ENCODE measurements at regions not wholly inside any gene's neighbourhood (a gene's known extent, or its start where the extent isn't known, plus 50 kb on each side); places are given as distances from the start of the nearest gene placed in this dataset.
"Not testable (repeated sequence)": the region's sequence is repeated elsewhere in the genome, so short reads cannot be mapped to it uniquely, and the experiment has no call there.

DNA sequence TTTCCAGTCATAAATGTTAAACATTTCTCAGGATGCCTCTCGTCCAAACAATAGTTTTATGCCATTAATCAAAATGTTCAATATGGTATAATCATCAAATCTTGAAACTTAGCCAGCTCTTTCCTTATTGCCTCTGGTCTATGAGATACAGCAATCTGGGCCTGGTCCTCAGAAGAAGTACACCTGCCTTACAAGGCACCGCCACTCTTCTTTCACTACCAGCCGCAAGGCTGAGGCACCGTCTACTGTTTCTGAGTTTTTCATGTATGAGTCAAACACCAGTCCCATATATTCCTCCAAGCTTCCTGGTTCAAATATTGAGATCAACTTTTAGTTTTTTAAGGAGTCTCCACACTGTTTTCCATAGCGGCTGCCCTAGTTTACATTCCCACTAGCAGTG is 600.6 kb upstream of the FAT3 start:
- DNase-seq: no peak

DNA sequence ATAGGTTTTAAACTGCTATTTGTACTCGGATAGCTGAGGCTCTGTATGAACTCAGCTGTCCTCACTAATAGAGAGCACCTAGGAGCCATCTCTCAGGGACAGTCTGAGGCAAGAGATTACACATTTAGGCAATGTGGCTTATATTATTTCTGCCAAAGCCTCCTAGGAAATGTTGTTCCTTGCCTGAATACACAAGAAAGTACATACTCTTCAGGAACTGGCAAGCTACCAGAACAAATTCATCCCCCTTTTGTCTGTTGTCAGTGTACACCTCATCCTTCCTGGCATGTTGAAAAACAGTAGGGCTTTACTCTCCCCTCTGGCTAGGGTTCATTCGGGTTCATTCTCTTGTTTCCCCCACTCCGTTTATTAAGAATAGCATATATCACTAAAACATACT is 615.9 kb upstream of the FAT3 start:
- no peak for DNase-seq

DNA sequence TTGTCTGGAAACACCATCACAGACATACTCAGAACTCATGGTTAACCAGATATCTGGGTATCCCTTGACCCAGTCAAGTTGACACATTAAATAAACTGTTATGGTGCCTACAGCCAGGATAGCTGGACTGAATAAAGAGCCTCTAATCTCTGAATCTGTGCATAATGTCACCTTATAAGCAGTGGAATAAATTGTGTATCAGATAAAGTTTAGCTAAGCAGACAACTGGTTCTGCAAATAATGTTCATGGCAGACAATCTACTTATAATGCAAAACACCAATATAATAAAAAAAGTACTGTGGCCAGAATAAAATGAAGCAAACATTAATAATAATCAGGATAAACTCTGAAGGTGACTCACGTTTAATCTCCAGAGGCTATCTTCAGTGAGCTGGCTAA is 628.5 kb upstream of the FAT3 start:
- no peak for DNase-seq

DNA sequence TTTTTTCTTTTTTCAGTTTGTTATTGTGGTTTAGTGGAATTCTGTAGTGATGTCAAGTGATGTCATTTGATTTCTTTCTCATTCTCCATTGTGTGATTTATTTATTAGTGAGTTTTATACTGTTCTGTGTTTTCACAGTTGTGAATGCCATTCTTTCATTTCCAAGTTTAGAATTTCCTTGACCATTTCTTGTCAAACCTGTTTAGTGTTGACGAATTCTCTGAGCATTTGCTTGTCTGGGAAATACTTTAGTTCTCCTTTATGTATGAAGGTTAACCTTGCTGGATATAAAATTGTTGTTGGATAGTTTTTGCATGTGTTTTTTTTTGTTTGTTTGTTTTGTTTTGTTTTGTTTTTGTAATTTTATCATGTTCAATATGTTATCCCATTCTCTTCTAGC is 633.6 kb upstream of the FAT3 start:
- DNase-seq: no peak

DNA sequence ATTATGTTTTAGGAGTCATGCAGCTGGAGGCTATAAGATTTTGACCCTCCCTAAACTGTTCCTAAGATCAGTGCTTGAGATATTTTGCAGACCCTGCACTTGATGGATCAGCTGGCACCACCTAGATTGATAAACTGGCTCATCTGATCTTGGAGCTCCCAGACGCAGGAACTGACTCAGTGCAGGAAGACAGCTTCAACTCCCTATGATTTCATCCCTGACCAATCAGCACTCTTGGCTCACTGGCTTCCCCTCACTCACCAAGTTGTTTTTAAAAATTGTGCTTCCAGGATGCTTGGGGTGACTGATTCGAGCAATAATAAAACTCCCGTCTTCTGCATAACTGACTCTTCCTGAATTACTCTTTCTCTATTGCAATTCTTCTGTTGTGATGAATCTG is 637.5 kb upstream of the FAT3 start:
- DNase-seq: no peak

DNA sequence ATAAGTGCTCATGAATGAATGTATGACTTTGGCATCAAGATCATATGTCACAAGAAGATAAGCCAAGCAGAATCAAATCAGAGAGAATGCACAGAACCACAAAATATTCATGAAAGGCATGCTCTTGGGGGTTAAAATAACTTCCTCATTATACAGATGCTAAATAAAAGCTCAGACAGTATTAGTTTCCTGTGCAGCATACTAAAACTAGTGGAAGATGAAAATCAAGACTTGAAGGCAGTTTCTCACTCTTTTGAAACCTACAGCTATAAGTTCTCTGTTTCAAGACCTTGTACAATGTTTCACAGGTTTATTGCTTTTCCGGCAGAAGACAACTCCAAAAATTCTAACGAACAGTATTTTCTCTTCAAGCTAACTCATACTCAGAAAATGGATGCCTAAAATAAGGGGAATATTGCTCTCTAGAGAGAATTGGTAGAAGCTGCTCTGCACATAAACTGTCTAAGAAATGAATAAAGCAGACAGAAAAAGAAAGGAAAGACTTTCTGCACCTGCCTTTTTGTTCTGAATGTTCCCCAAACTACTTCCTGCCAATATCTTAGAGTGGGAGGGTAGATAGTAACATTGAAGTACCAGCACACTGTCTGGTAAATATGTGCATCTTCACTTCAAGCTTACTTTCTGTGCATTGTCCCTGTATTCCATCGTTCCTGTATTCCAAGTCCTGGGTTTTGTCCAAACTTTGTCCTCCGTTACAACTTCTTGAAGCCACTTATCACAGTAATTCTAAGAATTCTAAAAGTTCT is 639.4 kb upstream of the FAT3 start:
- no peak for DNase-seq

DNA sequence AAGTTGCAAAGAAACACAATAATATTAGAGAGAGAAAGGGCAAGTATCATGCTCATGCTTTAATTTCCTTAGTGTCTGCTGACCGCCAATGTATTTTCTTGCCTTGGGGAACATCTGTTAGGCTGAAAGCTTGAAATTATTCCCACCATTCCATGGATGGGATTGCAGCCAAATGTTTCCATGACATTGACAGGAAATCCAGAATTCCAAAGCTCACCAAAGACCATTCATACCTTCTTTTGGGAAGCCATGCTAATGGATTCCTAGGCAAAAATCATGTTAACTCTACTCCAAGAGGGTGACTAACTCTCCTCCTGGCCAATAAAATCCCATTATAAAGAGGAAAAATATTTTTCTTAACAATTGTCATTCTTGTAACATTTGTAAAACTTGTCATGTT is 661.4 kb upstream of the FAT3 start:
- no peak for DNase-seq

DNA sequence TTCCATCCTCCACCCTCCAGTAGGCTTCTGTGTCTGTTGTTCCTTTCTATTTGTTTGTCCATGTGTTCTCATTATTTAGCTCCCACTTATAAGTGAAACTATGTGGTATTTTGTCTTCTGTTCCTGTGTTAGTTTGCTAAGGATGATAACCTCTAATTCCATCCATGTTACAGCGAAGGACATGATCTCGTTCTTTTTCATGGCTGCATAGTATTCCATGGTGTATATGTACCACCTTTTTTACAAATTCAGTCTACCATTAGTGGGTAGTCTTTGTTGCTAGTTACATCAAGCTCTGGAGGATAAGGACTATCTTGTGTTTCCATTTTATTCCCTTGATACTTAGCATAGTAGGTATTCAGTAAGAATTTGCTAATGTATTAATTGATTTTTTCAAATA is 664.2 kb upstream of the FAT3 start:
- DNase-seq: no peak

DNA sequence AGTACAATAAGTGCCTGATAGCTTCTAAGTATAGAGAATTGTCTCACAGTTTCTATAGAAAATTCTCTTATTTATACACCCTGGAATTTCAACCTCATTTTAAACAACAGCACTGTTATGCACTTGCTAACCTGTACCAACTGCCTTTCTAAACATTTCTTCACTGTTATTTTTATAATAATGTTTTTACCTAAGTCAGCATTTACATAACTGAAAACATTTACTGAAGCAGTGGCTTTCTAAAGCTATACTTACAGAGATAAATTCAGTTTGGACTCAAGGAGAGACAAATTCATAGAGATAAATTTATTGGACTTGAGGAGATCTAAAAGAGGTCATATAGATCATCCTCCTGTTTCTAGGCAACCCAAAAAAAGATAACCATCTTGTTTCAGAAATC is 686.6 kb upstream of the FAT3 start:
- DNase-seq: no peak

DNA sequence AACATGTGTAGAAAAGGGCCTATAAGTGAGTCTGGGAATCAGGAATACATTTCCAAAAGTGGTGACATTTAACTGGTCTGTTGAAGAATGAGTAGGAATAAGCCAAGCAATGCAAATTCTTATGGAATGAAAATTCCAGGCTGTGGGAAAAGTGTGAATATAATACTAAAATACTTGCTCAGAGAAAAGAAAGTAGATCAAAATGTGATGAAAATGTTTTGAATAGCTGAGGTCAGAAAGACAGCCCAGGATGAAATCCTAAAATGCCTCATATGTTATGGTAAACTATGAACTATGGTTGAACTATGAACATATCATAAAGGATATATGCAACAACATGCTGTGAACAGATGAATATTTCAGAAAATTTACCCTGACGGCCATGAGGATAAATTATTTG is 688.3 kb upstream of the FAT3 start:
- no peak for DNase-seq

DNA sequence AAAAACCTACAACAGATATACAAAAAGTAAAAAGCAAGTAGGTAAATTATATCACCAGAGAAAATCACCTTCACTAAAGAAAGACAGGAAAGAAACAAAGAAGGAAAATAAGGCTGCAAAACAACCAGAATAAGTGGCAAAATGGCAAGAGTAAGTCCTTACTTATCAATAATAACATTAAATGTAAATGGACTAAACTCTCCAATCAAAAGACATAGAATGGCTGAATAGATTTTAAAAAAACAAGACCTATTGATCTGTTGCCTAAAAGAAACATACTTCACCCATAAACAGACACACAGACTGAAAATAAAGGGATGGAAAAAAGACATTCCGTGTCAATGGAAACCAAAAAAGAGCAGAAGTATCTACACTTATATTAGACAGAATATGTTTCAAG is 695.7 kb upstream of the FAT3 start:
- DNase-seq: no peak

DNA sequence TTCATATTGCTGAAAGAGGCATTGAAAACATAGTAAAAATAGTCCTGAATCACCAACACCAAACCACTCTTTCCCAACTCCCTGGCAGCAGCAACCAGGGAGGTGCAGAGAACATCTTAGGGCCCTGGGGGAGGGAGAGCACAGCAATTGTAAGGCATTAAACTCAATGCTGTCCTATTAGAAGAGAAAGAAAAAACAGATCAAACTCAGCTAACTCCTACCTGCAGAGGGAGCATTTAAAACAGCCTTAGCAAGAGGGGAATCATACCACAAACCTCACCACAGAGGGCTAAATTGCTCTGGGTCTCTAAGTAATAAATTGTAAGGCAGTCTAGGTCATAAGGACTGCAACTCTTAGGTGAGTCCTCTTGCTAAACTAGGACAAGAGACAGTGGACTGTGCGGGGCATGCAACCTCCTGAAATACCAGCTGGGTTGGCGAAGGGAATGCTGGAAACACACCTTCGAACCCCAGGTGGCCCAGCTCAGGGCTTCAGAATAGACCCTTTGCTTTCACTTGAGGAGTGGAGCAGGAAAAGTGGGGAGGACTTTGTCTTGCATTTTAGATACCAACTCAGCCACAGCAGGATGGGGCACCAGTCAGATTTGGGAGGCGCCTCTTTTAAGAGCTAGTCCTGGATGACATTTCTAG is 697.1 kb upstream of the FAT3 start:
- DNase-seq: no peak

DNA sequence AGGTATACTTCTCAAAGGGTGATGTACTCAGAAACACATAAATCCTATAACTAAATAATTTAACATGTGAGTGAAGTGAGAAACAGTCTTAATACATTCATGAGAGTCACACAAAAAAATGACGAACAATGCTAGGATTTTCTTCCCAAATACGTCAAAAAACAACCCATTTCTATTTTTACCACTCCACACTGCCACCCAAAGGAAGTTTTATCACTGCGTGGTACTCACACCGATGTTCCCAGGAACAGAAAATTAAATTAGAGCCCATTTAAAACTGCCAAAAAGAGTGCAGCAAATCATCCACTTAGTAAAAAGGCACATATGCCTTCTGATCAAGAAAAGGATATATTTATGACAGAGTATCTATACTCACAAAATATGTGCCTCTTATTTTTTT is 710.9 kb upstream of the FAT3 start:
- DNase-seq: no peak

DNA sequence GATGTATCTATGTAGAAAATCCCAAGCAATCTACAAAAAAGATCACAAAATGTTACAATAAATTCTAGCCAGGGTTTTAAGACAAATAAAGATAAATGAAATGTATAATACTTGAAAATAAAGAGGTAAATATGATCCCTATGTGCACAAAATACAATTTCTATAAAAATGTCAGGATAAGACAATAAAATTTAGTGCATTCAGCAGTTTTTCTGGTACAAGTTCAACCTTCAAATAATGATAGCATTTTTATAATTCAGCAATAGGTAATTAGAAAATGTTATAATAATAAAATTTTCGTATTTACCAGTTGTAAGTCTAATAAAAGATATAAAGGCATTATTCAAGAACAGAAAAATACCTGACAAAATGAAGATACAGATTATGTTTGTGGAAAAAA is 726.8 kb upstream of the FAT3 start:
- no peak for DNase-seq

DNA sequence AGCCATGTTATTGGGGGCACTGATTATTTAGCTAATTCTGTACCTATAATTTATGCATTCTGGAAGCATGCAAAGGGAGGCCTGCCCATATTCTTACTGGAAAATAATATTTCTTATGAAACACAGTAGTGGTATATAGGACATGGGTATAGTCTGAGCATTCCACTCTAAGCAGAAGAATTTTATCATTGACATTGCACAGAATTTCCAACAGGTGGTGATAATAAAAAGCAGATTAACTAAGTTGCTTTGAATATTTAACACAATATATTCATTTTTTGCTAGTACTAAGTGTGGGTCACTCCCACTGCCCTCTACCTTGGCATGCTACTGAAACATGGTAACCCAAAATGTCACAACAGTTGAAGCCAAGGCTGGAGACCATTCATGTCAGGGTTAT is 728.8 kb upstream of the FAT3 start:
- no peak for DNase-seq

DNA sequence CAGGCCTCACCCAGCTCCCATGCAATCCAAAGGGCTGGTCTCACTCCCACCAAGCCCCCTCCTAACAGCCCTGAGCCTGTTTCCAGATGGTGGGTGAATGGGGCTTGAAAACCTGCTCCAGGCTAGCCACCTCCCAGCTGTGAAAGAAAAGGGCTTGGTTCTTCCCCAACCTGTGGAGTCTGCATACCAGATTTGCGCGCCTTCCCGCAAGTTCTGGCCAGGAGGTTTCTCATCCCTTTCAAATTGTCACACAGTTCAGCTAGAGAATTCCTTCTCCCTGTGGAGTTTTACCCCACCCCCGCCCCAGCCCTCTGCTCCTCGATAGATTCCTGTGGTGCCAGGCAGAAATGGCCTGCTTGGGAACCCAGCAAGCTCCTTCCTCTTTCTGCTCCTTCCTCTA is 734.6 kb upstream of the FAT3 start:
- no peak for DNase-seq

DNA sequence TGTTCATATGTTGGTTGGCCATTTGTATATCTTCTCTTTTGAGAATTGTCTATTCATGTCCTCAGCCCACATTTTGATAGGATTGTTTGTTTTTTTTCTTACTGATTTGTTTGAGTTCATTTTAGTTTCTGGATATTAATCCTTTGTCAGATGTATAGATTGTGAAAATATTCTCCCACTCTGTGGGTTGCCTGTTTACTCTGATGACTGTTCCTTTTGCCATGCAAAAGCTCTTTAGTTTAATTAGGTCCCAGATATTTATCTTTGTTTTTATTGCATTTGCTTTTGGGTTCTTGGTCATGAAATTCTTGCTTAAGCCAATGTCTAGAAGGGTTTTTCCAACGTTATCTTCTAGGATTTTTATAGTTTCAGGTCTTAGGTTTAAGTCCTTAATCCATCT is 740.7 kb upstream of the FAT3 start:
- not testable (repeated sequence) for DNase-seq

DNA sequence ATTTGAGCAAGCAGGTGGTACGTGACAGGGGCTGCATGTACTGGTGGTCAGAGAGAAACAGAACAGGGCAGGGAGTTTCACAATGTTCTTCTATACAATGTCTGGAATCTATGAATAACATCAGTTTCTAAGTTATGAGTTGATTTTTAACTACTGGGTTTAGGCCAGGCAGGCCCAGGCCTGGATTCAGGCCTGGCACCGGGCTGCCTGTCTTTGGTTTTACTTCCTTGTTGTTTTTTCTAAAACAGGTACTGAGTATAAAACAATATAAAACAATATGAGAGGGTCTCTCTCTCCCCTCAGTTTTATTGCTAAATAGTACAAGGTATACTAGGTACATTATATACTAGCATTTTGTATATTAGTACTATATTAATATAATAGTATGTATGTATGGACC is 742.7 kb upstream of the FAT3 start:
- DNase-seq: not testable (repeated sequence)

DNA sequence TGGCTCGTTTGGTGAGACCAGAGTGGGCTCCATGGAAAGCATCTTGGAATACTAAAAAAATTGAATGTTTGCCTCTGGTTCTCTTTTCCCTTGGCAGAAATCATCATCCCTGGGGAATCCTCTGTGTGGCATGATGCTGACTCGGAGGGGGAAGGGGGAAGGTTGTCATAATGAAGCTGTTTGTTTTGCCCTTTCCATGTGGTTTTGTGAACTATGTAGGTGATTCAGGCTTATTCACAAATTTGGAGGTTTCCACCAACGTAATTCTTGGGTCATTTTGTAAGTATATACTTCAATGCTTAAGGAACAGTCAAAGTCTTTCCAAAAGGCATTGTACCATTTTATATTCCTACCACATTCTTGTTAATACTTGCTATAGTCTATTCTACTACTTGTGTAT is 754.0 kb upstream of the FAT3 start:
- DNase-seq: no peak

DNA sequence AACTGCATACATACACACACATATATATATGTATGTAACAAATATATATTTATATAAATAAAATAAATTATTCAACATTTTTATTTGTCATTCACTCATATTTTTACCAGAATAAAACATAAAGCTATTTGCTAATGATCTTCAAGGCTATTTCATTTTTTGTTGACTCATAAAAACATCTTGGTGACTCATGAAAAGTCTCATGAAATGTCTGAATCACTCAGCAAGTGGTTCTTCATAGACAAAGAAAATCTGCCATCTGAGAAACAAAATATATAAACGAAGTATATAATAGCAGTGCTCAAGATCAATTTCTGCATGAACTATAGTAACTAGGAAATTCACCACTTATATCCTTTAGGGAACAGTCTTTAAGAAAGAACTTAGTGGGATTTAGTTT is 764.8 kb upstream of the FAT3 start:
- no peak for DNase-seq

DNA sequence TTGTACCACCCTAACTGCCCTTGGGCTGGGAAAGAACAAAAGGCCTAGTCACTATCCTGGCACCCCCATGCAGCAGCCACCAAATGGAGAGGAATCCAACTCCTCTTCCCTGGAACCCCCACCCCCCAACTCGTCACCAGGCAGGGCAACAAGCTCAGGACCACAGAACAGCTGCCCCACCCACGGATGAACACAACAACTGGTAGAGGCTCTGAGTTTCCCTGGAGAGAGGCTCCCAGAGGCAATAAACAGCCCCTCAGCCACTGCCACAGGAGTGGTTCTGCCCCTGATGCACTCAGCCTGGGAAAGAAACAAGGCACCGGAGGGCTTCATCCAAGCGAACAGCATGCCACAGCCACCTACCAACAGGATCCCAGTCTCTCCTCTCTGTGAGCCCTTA is 778.4 kb upstream of the FAT3 start:
- DNase-seq: no peak

DNA sequence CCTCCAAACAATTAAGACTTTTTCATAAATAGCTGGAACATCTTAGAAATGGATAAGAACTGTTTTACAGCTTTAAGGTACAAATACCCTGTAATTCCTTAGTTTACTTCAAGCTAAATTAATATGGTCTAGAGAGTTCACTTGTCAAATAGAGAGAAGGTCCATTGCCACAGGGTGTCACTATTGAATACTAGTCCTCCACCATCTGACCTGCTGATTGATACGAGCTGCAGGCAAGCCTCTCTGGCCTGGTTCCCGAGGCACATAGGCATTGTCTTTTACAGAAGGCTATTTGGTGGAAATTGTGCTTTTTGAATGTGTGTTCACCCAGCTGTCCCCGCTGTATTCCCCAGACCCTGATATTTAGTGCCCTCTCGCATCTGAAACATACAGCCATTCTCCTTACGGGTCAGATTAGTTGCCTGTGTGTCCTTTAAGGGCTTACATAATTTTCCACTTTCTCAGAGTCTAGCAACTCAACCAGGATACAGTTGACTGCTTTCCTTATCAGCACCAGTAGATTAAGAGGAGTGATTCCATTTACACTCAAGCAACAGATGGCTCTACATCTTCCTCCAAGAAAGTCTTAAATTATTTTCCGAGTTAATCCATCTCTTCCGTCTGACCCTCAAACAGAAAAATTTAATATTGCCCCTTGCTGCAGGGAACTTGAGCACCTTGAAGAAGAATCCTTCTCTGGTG is 788.8 kb upstream of the FAT3 start:
- no peak for DNase-seq

DNA sequence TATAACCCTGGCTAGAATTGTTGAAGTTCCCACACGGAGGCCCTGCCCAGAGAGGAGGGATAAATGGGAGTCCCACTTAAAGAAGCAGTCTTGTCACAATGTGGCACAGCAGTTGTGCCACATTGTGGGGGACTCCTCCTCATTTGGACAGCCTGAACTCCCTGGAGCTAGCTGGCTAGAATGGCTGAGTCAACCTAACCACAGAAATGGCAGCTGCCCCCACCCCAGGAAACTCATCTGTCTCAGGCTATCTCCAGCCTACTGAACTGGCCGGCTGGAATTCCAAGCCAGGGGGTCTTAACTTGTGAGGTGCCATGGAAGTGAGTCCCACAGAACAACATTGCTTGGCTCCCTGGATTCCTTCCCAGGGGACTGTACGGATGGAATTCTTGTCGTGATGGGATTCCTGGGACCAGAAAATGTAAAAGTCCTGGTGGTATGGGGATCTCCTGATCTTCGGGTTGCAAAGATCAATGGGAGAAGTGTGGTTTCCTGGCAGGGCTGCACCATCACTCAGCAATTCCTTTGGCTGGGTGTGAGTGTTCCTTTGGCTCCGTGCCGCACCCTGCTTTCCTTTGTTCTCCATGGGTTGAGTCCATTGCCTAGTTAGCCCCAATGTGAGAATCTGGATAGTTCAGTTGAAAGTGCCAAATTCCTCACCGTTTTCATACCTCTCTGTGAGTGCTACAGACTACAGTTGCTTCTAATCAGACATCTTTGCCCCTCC is 791.2 kb upstream of the FAT3 start:
- no peak for DNase-seq

DNA sequence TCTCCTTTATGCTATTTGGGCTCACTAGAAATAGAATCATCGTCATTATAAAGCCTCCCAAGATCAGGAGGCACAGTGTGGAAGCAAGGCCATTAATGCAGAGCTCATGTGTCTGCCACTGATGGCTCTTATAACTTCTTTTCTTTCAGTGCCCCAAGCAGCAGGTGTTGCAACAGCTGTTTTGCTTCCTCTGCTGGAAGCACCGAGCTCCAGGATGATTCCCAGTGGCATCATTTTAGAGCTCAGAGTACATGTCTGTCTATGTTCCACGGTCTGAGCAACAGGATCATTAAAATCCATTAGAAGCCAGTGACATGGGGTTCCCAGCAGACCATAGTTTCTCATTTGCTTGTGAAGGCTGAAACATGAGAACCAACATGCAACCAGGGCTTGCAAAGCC is 803.0 kb upstream of the FAT3 start:
- DNase-seq: no peak

Measured in T-helper 2 cell (primary cell).